HEK293T (cell line): ENCODE measurements at regions not wholly inside any gene's neighbourhood (a gene's known extent, or its start where the extent isn't known, plus 50 kb on each side); places are given as distances from the start of the nearest gene placed in this dataset.

Source experiments
- CTCF ChIA-PET: fragments of 350-600 bp; formaldehyde crosslinking; extraction: SDS; loops from one replicate; lab custom pipeline; 2021; ENCODE audit warnings: antibody characterized with exemption, inconsistent platforms; lab: Yijun Ruan, JAX
- POLR2A ChIA-PET: fragments of 350-600 bp; formaldehyde crosslinking; extraction: SDS; loops from one replicate; lab custom pipeline; 2020; ENCODE audit warnings: antibody characterized with exemption, inconsistent platforms; lab: Yijun Ruan, JAX
- DNase-seq: peaks from one replicate; pipeline ENCODE4 v3.0.0; 2012; ENCODE audit warnings: mixed read lengths; ENCODE audit errors: extremely low spot score
- ARNT ChIP-seq: fragments of 450-650 bp; IDR thresholded peaks from 2 replicates; pipeline ENCODE4 v1.6.1; 2017; ENCODE audit warnings: mild to moderate bottlenecking
- BHLHE40 ChIP-seq: fragments of 450-650 bp; IDR thresholded peaks from 2 replicates; pipeline ENCODE4 v1.6.1; 2016; ENCODE audit warnings: mild to moderate bottlenecking, moderate library complexity, borderline replicate concordance
- CTBP1 ChIP-seq: fragments of 450-650 bp; IDR thresholded peaks from 2 replicates; pipeline ENCODE4 v1.6.1; 2016; ENCODE audit warnings: borderline replicate concordance
- ELF4 ChIP-seq: fragments of 450-650 bp; IDR thresholded peaks from 2 replicates; pipeline ENCODE4 v1.6.1; 2017; ENCODE audit warnings: antibody characterized with exemption
- FOXA1 ChIP-seq: fragments of 450-650 bp; IDR thresholded peaks from 2 replicates; pipeline ENCODE4 v1.6.1; 2016; ENCODE audit warnings: mild to moderate bottlenecking
- FOXK2 ChIP-seq: fragments of 450-650 bp; IDR thresholded peaks from 2 replicates; pipeline ENCODE4 v1.6.1; 2016; ENCODE audit warnings: mild to moderate bottlenecking
- FOXM1 ChIP-seq: fragments of 450-650 bp; IDR thresholded peaks from 2 replicates; pipeline ENCODE4 v1.6.1; 2017; ENCODE audit warnings: mild to moderate bottlenecking, borderline replicate concordance
- HDGF ChIP-seq: fragments of 450-650 bp; IDR thresholded peaks from 2 replicates; pipeline ENCODE4 v1.6.1; 2017; ENCODE audit warnings: antibody characterized with exemption, borderline replicate concordance
- L3MBTL2 ChIP-seq: fragments of 450-650 bp; conservative IDR thresholded peaks from 2 replicates; pipeline ENCODE4 v1.6.1; 2016; ENCODE audit warnings: mild to moderate bottlenecking
- LEF1 ChIP-seq: fragments of 450-650 bp; IDR thresholded peaks from 2 replicates; pipeline ENCODE4 v1.6.1; 2017; ENCODE audit warnings: mild to moderate bottlenecking, borderline replicate concordance
- NFRKB ChIP-seq: fragments of 450-650 bp; IDR thresholded peaks from 2 replicates; pipeline ENCODE4 v1.6.1; 2016; ENCODE audit warnings: mild to moderate bottlenecking, moderate library complexity
- SP1 ChIP-seq: fragments of 450-650 bp; IDR thresholded peaks from 2 replicates; pipeline ENCODE4 v1.6.1; 2017
- SUZ12 ChIP-seq: fragments of 450-650 bp; IDR thresholded peaks from 2 replicates; pipeline ENCODE4 v1.6.1; 2016; ENCODE audit warnings: mild to moderate bottlenecking
- TARDBP ChIP-seq: fragments of 450-650 bp; IDR thresholded peaks from 2 replicates; pipeline ENCODE4 v1.6.1; 2016
- ZNF384 ChIP-seq: fragments of 450-650 bp; IDR thresholded peaks from 2 replicates; pipeline ENCODE4 v1.6.1; 2016
- TF ChIP-seq, protein P1 (sequence below): fragments of 450-650 bp; IDR thresholded peaks from 2 replicates; pipeline ENCODE4 v1.6.1; 2016

DNA sequence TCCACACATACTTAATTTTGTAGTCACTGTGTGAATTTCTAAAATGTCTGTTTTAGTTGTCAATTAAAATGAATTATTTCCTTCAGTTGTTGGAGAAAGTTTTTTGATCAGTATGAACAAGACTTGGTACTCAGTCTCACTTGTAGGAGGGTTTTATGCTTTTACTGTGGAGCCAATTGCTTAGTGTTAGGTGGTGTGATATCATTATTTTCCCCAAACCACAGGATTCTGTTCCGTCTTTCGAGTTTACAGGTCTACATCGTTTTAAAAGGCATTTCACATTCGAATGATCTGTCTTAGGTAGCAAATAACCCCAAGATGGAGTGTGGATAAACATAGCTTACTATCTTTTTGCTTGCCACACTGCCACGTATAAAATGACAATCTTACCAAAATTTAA lies 803.1 kb downstream of the SATB2 start:
- no peak for DNase-seq
- ChIA-PET CTCF (no interaction called here), POLR2A (no interaction called here)
- no peak for TF ChIP-seq ZNF384
- TF ChIP-seq L3MBTL2, result no peak
- TF ChIP-seq TARDBP, result no peak
- no peak for TF ChIP-seq SP1
- no peak for TF ChIP-seq FOXA1
- no peak for TF ChIP-seq ELF4

DNA sequence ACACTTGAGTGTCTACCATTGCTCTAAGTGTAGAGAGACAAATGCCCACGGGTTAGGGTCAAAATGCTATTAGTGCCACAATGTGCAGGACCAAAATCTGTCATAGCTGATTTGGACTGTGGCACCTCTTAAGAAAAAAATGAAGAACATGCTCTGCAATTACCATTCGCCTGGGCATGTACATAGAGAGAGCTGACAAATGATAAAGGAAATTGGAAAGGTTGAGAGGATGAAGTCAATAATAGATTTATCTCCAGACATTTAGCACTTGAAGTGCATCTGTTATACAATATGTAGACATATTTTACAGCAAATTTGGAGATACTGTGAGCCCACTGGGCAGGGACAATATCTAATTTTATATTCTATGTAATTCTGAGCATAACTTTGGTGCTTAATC lies 804.4 kb downstream of the SATB2 start:
- TF ChIP-seq, protein P1, sequence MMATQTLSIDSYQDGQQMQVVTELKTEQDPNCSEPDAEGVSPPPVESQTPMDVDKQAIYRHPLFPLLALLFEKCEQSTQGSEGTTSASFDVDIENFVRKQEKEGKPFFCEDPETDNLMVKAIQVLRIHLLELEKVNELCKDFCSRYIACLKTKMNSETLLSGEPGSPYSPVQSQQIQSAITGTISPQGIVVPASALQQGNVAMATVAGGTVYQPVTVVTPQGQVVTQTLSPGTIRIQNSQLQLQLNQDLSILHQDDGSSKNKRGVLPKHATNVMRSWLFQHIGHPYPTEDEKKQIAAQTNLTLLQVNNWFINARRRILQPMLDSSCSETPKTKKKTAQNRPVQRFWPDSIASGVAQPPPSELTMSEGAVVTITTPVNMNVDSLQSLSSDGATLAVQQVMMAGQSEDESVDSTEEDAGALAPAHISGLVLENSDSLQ, result no peak
- TF ChIP-seq CTBP1 (no peak), HDGF (no peak), FOXA1 (no peak), BHLHE40 (no peak), FOXM1 (no peak), L3MBTL2 (no peak), ELF4 (no peak), TARDBP (no peak), FOXK2 (no peak), ZNF384 (no peak), NFRKB (no peak), LEF1 (no peak), ARNT (no peak), SP1 (no peak), SUZ12 (no peak)
- no peak for DNase-seq
- POLR2A ChIA-PET, result no interaction called here
- CTCF ChIA-PET, result no interaction called here

DNA sequence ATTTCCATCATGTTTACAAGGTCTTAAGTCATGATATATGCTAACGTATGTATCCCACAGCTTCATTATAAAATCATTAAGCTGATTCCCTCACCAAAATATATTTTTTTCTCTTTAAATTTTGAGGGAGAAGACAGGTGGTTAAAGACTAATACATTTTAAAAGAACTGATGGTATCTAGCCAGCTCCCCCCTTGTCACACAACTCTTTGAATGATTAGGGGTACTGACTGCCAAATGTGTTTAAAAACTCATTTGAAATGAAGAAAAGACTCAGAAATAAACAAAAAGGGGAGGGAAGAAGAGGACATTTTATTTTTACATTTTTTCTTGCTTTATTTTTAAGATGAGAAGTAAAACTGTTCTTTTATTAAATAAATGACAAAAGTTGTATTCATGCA lies 805.3 kb downstream of the SATB2 start:
- POLR2A ChIA-PET, result no interaction called here
- CTCF ChIA-PET, result no interaction called here
- TF ChIP-seq BHLHE40, result no peak
- no peak for TF ChIP-seq ZNF384
- TF ChIP-seq, protein P1, result no peak
- no peak for TF ChIP-seq SP1
- TF ChIP-seq LEF1, result no peak
- no peak for TF ChIP-seq L3MBTL2
- no peak for TF ChIP-seq FOXM1
- TF ChIP-seq FOXK2, result no peak
- no peak for DNase-seq

DNA sequence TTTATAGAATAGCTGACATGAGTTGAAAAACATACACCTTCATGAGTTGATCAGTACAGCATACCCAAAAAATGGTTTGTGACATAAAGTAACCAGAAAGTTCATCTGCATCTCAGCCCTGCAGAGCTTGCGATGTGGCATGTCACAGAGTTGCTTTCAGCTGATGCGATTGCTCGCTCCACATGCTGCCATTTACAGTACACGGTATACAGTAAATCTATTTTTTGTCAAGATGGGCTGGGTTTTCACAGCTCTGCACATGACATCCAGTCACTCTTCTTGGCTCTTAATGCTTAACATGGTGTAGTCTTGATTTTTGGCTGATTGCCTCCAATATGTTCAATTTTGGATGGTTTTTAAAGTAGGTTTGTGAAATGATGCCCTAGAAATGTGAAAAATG lies 811.9 kb downstream of the SATB2 start:
- TF ChIP-seq NFRKB (no peak), FOXA1 (no peak), HDGF (no peak), FOXM1 (no peak), ELF4 (no peak), CTBP1 (no peak), BHLHE40 (no peak), FOXK2 (no peak), ZNF384 (no peak), ARNT (no peak), TARDBP (no peak), LEF1 (no peak), SP1 (no peak)
- TF ChIP-seq, protein P1, result no peak
- CTCF ChIA-PET, result no interaction called here
- POLR2A ChIA-PET, result no interaction called here
- DNase-seq, result no peak

DNA sequence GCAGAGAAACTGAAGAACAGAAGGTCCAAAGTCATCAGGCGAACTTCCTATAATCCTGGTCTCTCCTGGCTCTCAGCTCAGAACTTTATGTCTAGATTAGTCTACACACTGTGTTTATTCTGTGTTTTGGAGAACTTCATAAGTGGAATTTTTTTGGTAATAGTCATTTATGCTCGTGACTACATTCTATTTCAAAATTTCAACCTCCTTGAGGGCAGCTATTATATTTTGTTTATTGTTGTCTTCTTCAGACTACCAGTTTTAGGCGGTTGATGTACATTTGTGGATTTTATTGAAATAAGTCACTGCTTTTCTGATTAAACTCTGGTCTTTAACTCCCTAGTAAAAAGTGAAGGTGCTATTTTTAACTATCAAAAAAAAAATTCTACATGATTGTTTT lies 816.6 kb downstream of the SATB2 start:
- no peak for DNase-seq
- TF ChIP-seq NFRKB, result no peak
- no peak for TF ChIP-seq SUZ12
- no peak for TF ChIP-seq TARDBP
- TF ChIP-seq L3MBTL2, result no peak
- TF ChIP-seq ARNT, result no peak
- TF ChIP-seq FOXK2, result no peak
- no peak for TF ChIP-seq ELF4
- TF ChIP-seq FOXM1, result no peak
- TF ChIP-seq HDGF, result no peak
- TF ChIP-seq CTBP1, result no peak
- no peak for TF ChIP-seq FOXA1
- TF ChIP-seq SP1, result no peak
- no peak for TF ChIP-seq BHLHE40
- TF ChIP-seq, protein P1, result no peak
- no peak for TF ChIP-seq ZNF384
- TF ChIP-seq LEF1, result no peak
- POLR2A ChIA-PET, result no interaction called here
- CTCF ChIA-PET, result no interaction called here

DNA sequence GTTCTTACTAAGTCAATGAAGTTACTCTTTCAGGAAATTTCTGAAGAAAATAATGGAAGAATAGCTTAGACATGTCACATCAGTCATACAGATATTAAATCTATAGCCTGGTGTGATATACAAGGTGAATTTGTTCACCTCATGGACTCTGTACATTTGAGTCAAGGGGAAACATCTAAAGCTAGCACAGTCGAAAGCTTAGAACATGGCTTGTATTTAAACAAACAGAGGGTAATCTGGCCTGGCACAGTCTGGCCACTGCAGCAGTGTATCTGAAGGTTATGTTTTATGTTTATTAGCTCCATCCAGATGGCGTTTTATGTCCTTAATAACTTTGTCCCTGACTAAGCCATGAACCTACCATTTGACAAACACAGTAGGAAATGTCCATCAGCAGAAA lies 817.3 kb downstream of the SATB2 start:
- ChIA-PET CTCF (interaction anchor here (0.6 kb wide), 1 partner anchor 128 kb away, joined by 3 read pairs; no protein-coding TSS in a partner anchor), POLR2A (no interaction called here)
- DNase-seq, result no peak
- no peak for TF ChIP-seq ARNT
- no peak for TF ChIP-seq ZNF384
- TF ChIP-seq CTBP1, result no peak
- no peak for TF ChIP-seq FOXK2
- TF ChIP-seq ELF4, result no peak
- no peak for TF ChIP-seq FOXA1
- TF ChIP-seq LEF1, result no peak
- TF ChIP-seq L3MBTL2, result no peak
- TF ChIP-seq TARDBP, result no peak
- TF ChIP-seq, protein P1, result no peak
- no peak for TF ChIP-seq BHLHE40
- TF ChIP-seq NFRKB, result no peak
- TF ChIP-seq SP1, result no peak
- TF ChIP-seq FOXM1, result no peak
- no peak for TF ChIP-seq HDGF
- TF ChIP-seq SUZ12, result no peak
